GM23248 (cell line): ENCODE measurements at regions not wholly inside any gene's neighbourhood (a gene's known extent, or its start where the extent isn't known, plus 50 kb on each side); places are given as distances from the start of the nearest gene placed in this dataset.

Experiments
- EZH2 ChIP-seq: fragments of 200-600 bp; sonication (generic); IDR thresholded peaks from 2 replicates; pipeline ENCODE4 v1.6.1; 2018; ENCODE audit warnings: antibody characterized with exemption, mild to moderate bottlenecking; ENCODE audit not compliant: insufficient read depth, poor library complexity, severe bottlenecking
- EZH2phosphoT487 ChIP-seq: fragments of 200-600 bp; sonication (generic); IDR thresholded peaks from 2 replicates; pipeline ENCODE4 v1.6.1; 2018; ENCODE audit warnings: antibody characterized with exemption, moderate library complexity, mild to moderate bottlenecking, low read depth; ENCODE audit not compliant: insufficient read depth

DNA sequence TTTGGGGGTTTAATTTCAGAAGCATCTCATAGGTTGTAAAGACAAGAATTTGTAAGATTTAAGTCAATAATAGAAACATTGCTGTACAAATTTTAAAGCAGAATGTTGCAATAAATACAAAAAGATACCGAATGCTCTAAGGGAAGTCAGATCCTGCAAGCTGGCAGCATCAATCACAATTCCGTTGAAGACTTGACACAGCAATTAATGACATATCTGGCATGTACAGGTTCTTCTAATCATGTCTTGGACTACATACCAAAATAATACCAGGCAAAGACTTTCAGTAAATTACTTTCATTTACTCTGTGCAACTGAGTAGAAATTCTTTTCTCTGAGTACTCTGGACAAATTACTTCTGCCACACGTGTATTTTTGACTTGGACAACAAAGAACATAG is 54.0 kb upstream of the CDIN1 start:
- TF ChIP-seq EZH2 (no peak), EZH2phosphoT487 (no peak)
